LNCaP clone FGC (cell line): ENCODE measurements at regions not wholly inside any gene's neighbourhood (a gene's known extent, or its start where the extent isn't known, plus 50 kb on each side); places are given as distances from the start of the nearest gene placed in this dataset.
A peak's percentile ranks its signal among the peaks of the same experiment; 100 is the strongest.

ENCODE experiments used
- DNase-seq: peaks from one replicate; pipeline ENCODE4 v3.0.0-alpha.2; 2011; ENCODE audit warnings: low read depth
- H3K4me3 ChIP-seq: 2 replicates; pipeline ENCODE4 v1.5.1; 2011; ENCODE audit warnings: mild to moderate bottlenecking, low read depth, low read length, control low read depth
- CTCF ChIP-seq: IDR thresholded peaks from 2 replicates; pipeline ENCODE4 v1.5.1; 2012; ENCODE audit warnings: mild to moderate bottlenecking; ENCODE audit not compliant: control insufficient read depth, insufficient read depth; ENCODE audit errors: extremely low read depth

- H3K4me3 ChIP-seq = no peak overlapping the region
- DNase-seq = no peak
These were observed 204.6 kb downstream of the PTBP2 start for GRCh38 chr1:96926176-96926575.

GRCh38 chr1:96927125-96927524 lies 205.5 kb downstream of the PTBP2 start:
- no peak for DNase-seq
- H3K4me3 ChIP-seq = no peak overlapping the region
- no peak for TF ChIP-seq CTCF

More at GRCh38 chr1:96926176-96926575, 204.6 kb downstream of the PTBP2 start:
- no peak for TF ChIP-seq CTCF

- no peak for TF ChIP-seq CTCF
- H3K4me3 ChIP-seq = no peak overlapping the region
- peak; percentile 45 for DNase-seq
These were observed 209.6 kb downstream of the PTBP2 start for GRCh38 chr1:96931136-96931535.

GRCh38 chr1:96934282-96934681 lies 212.7 kb downstream of the PTBP2 start:
- no peak for DNase-seq
- no peak for TF ChIP-seq CTCF
- no peak overlapping the region for H3K4me3 ChIP-seq

- no peak for DNase-seq
- no peak for TF ChIP-seq CTCF
- H3K4me3 ChIP-seq = no peak overlapping the region
These were observed 223.0 kb downstream of the PTBP2 start for GRCh38 chr1:96944432-96945092.

GRCh38 chr1:96945509-96946084 lies 224.0 kb downstream of the PTBP2 start:
- TF ChIP-seq CTCF = no peak
- DNase-seq = no peak

More at GRCh38 chr1:96945509-96946084, 224.0 kb downstream of the PTBP2 start:
- no peak overlapping the region for H3K4me3 ChIP-seq
